Testis (tissue), 2 donors: ENCODE measurements at regions not wholly inside any gene's neighbourhood (a gene's known extent, or its start where the extent isn't known, plus 50 kb on each side); places are given as distances from the start of the nearest gene placed in this dataset.

Source experiments
- POLR2A ChIP-seq: fragments of 450-650 bp; IDR thresholded peaks from one replicate; pipeline ENCODE4 v1.6.1; 2017; ENCODE audit warnings: antibody characterized with exemption, mild to moderate bottlenecking, moderate library complexity
- TF ChIP-seq, protein P1 (sequence below), 3 experiments: fragments of 450-650 bp in 2 of 3; fragments of 200-600 bp in 1 of 3; sonication (generic) in 1 of 3; IDR thresholded peaks; one replicate each; pipeline ENCODE4 v1.5.1; 2016 to 2019; ENCODE audit warnings: antibody characterized with exemption in 3 of 3, mild to moderate bottlenecking in 2 of 3, moderate library complexity in 1 of 3

GRCh38 chr21:24910591-24910990 lies 696.7 kb downstream of the MRPL39 start:
- TF ChIP-seq, protein P1, sequence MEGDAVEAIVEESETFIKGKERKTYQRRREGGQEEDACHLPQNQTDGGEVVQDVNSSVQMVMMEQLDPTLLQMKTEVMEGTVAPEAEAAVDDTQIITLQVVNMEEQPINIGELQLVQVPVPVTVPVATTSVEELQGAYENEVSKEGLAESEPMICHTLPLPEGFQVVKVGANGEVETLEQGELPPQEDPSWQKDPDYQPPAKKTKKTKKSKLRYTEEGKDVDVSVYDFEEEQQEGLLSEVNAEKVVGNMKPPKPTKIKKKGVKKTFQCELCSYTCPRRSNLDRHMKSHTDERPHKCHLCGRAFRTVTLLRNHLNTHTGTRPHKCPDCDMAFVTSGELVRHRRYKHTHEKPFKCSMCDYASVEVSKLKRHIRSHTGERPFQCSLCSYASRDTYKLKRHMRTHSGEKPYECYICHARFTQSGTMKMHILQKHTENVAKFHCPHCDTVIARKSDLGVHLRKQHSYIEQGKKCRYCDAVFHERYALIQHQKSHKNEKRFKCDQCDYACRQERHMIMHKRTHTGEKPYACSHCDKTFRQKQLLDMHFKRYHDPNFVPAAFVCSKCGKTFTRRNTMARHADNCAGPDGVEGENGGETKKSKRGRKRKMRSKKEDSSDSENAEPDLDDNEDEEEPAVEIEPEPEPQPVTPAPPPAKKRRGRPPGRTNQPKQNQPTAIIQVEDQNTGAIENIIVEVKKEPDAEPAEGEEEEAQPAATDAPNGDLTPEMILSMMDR (IDR thresholded peaks at IDR 0.05): no peak
- no peak for TF ChIP-seq POLR2A
